DMS 273 treated with DMSO at 0.1 percent for 48 hours (cell line): ENCODE measurements at regions not wholly inside any gene's neighbourhood (a gene's known extent, or its start where the extent isn't known, plus 50 kb on each side); places are given as distances from the start of the nearest gene placed in this dataset.

Experiments
- DNase-seq: peaks from one replicate; lab custom pipeline; 2025; lab: John Stamatoyannopoulos, UW

- DNase-seq: no peak
These were observed 53.2 kb upstream of the AMN1 start for GRCh38 chr12:31781894-31782540.

- DNase-seq: no peak
These were observed 51.3 kb upstream of the AMN1 start for GRCh38 chr12:31780096-31780495.

- DNase-seq: no peak
These were observed 49.9 kb upstream of the AMN1 start for GRCh38 chr12:31778687-31779086.
